Fibroblast of peridontal ligament (primary cell): ENCODE measurements at regions not wholly inside any gene's neighbourhood (a gene's known extent, or its start where the extent isn't known, plus 50 kb on each side); places are given as distances from the start of the nearest gene placed in this dataset.

Experiments
- DNase-seq: peaks from one replicate; pipeline ENCODE4 v3.0.0-alpha.2; 2010; ENCODE audit errors: extremely low read depth

DNA sequence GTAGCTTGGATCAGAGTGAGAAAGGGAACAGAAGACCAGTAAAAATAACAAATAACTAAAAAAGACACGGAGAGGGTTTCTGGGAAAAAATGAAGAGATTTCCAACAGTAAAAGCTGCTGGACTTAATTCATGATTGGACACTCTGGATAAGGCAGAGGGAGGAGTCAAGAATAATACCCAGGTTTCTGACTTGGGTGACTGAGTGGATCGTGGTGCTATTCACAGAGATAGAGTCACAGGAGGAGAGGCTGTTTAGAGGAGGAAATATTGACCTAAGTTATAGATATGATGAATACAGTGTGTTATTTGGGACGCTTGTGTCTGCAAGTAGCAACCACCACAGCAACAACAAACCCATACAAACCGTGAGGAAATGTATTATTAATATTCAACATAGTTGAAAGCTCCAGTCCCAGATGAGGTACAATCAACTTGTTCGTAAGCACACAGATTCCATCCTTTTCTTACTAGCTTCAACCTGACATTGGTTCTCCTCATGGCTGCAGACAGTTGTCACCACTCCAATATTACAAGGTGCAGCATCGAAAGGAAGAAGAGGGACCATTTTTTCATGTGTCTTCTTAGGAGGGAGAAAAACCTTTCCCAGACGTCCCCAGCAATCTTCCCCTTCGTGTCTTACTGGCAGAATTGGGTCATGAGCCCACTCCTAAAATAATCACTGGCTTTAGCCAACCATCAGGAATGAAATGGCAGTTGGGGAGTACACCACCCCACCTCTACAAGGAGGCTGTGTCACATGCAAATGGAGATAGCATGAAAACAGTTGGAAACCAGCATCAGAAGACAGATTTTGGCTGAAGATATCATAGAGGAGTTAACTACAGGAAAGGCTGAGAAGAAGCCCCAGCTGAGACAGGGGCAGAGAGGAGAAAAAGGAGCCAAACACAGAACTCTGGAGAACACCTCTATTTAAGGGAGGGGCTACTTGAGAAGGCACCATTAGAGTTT is 387.8 kb downstream of the SHQ1 start:
- DNase-seq: no peak

DNA sequence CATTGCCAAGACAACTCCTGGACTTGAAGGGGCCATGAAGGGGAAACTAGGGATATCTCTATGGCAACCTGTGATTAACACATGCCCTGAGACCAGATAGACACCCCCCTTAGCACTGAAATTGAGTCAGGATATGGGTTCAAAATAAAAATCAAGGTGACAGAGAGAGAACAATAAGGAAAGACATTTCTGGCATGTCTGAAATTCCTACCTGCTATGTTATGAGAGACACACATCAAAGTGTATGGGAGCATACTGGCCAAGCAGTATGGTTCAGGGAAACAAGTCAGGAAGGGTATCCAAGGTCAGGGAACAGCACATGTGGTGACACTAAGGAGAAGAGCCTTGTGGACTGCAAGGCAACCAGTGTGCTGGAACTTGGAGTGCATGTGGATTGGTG is 388.7 kb downstream of the SHQ1 start:
- DNase-seq: no peak

DNA sequence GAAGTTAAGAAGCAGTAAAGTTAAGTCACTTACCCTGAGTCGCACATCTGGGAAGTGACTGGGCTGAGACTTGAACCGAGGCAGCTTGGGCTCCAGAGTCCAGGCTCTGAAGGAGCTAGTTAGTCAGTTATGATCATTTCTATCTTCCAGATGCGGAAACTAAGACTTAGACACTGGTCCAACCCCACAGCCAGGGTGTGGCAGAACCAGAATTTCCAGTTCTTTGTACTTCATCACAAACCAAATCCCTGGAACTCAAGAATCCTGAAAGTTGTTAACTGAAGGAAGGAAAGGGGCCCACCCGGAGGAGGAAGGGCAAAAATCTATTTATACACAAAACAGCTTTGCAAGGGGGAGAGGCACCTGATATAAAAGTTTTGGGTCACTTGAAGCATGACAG is 389.9 kb downstream of the SHQ1 start:
- DNase-seq: no peak

GRCh38 chr3:72454441-72454840 is 393.8 kb downstream of the SHQ1 start:
- no peak for DNase-seq

- DNase-seq: peak; percentile 17
These were observed 394.5 kb downstream of the SHQ1 start for GRCh38 chr3:72453706-72454105.

GRCh38 chr3:72452745-72453144 is 395.5 kb downstream of the SHQ1 start:
- no peak for DNase-seq

DNA sequence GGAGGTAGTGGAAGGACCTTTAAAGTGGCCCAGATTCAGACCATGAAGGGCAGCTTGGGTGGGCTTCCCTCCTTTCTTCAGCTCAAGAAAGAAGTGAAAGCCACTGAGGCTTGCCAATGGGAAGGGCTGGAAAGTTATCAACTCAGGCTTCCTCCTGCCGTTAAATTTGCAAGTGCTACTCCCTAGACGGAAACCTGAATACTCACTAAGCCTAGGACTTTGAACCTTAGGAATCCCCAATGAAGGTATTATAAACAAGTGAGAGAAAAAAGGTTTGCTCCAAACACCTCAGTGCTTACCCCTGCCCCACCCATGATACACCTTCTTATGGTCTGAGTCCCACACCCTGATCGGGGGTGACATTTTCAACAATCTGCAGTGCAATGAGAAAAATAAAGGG is 396.4 kb downstream of the SHQ1 start:
- no peak for DNase-seq

- DNase-seq: peak; percentile 83
These were observed 398.7 kb downstream of the SHQ1 start for GRCh38 chr3:72449551-72449950.

GRCh38 chr3:72448858-72449257 is 399.4 kb downstream of the SHQ1 start:
- no peak for DNase-seq

GRCh38 chr3:72448375-72448823 is 399.8 kb downstream of the SHQ1 start:
- no peak for DNase-seq

- DNase-seq: peak; percentile 77
These were observed 400.9 kb downstream of the SHQ1 start for GRCh38 chr3:72447059-72447946.

DNA sequence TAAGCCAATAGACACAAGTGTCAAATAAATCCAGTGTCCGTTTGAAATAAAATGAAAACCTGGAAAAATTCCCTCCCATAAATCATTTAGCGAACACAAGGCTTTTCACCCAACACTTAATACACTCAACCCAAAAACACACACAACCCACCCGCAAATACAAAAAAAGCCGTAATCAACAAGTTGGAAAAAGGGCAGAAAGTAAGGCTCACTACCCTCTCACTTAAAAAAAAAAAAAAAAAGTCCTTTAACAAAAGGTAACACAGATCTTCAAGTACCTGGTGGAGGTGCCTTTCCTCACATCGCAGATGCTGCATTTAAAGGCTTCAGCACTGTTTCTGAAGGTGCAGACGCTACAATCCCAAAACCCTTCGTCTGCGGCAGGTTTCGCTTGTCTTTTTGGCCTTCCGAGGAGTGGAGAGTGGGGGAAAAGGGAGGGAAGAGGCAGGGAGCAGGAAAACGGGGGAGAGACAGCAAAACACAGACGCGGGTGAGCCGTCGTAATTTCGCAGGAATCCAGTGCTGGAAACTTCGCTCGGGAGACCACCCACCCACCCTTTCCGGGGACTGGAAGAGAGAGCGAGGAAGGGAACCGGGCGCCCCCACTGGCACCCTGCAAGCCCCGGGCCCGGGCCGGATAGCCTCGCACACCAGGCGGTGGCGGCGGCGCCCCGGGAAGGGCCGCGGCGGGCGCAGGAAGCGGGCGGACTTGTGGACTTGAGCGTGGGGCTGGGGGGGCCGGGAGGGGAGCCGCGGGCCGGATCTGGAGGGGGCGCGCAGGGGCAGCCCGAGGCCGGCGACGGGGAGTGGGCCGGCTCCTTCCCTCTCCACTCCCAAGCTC is 401.8 kb downstream of the SHQ1 start, which contains the start of gene RYBP:
RYBP (minus strand) TSS at position 404 of the 841 bp plus-strand sequence.
- peak; percentile 25 for DNase-seq

GRCh38 chr3:72445827-72446217 is 402.4 kb downstream of the SHQ1 start:
- peak; percentile 13 for DNase-seq

GRCh38 chr3:72444656-72445223 is 403.5 kb downstream of the SHQ1 start:
- DNase-seq: peak; percentile 12

- DNase-seq: no peak
These were observed 405.5 kb downstream of the SHQ1 start for GRCh38 chr3:72442759-72443158.

GRCh38 chr3:72441284-72441994 is 406.8 kb downstream of the SHQ1 start:
- no peak for DNase-seq

DNA sequence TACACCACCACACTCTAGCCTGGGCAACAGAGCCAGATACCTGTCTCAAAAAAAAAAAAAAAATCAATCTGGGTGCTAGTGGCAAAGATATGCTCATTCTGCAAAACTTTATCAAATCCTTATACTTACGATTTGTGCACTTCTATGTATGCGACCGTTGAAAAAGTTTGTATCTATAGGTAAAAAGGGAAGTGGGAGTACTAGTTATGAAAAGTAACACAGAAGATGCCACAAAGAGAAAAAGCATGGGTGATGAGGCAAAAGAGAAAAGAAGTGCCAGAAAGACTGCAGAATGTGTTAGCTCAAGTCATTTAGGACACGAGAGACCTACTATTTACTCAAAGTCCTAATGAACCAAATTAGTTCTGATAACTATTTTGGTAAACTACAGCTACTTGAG is 407.8 kb downstream of the SHQ1 start:
- no peak for DNase-seq

DNA sequence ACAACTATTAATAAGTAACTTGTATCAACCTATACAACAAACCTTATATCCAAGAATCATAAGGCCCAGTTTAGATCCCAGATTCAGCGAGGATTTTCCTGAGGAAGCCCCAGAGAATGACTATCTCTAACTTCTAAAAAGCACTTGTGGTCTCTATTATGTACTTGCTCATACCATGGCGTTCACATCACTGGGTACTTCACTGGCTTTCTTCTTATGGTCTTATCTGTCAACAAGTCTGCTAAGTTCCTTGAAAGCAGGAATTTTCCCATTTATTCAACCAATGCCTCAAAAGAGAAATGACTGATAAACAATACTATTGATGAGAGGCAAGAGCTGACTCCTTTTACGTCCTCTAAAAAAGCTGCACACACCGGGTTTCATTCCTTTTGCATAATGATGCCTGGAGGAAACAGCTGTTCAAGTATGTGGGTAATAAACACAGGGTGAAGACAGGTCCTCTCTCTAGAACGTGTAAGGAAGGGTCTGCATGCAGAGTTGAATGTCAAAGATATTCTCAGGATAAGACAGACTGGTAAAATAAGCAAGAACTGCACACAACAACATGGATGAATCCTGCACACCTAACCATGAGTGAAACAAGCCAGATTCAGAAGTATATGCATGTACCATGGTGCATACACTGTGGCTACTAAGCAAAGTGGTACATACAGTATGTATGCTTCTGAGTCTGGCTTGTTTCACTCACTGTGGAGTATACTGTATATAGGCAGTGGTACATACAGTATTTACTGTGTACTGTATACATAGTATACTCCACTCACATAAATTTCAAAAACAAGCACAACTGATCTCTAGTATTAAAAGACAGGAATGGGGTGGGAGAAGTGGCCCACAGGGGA is 408.7 kb downstream of the SHQ1 start:
- no peak for DNase-seq

GRCh38 chr3:72437661-72438406 is 410.4 kb downstream of the SHQ1 start:
- no peak for DNase-seq
